HL-60 (cell line): ENCODE measurements at regions not wholly inside any gene's neighbourhood (a gene's known extent, or its start where the extent isn't known, plus 50 kb on each side); places are given as distances from the start of the nearest gene placed in this dataset.

ENCODE experiments used
- DNase-seq, 2 experiments: peaks; one replicate each; pipeline ENCODE4 v3.0.0-alpha.2; 2010 to 2020; ENCODE audit warnings: low read depth in 1 of 2, low spot score in 1 of 2
- H3K27ac ChIP-seq: fragments of 250-450 bp; sonication (Bioruptor Pico); replicated peaks from 2 replicates; pipeline ENCODE4 v1.5.1; 2020; ENCODE audit warnings: mild to moderate bottlenecking, moderate library complexity
- H3K27me3 ChIP-seq: fragments of 250-450 bp; sonication (Bioruptor Pico); 2 replicates; pipeline ENCODE4 v1.5.1; 2021; ENCODE audit warnings: mild to moderate bottlenecking, moderate library complexity; ENCODE audit not compliant: insufficient read depth, poor library complexity, severe bottlenecking
- H3K4me3 ChIP-seq: replicated peaks from 2 replicates; pipeline ENCODE4 v1.5.1; 2011; ENCODE audit warnings: mild to moderate bottlenecking, control low read depth, low read length; ENCODE audit not compliant: insufficient read depth
- CTCF ChIP-seq: IDR thresholded peaks from one replicate; pipeline ENCODE4 v1.5.1; 2011; ENCODE audit warnings: low read length, control low read depth, inconsistent platforms; ENCODE audit not compliant: insufficient read depth
- GABPA ChIP-seq: IDR thresholded peaks from 2 replicates; pipeline ENCODE4 v1.6.1; 2012; ENCODE audit warnings: low read depth
- POLR2AphosphoS5 ChIP-seq: IDR thresholded peaks from 2 replicates; pipeline ENCODE4 v1.6.1; 2012; ENCODE audit warnings: low read depth
- SPI1 ChIP-seq: IDR thresholded peaks from 2 replicates; pipeline ENCODE4 v1.6.1; 2012; ENCODE audit warnings: low read depth, mild to moderate bottlenecking, borderline replicate concordance
- TF ChIP-seq, protein P1 (sequence below): IDR thresholded peaks from 2 replicates; pipeline ENCODE4 v1.6.1; 2012; ENCODE audit warnings: low read depth; ENCODE audit not compliant: insufficient replicate concordance

- Histone ChIP-seq H3K27me3 (no peaks in the 10 kb centered on the region), H3K4me3 (no peak overlapping the region), H3K27ac (peak overlapping the region; percentile 50)
- TF ChIP-seq GABPA (0 out of 2 replicates have a peak, but pooled peaks have one; percentile 18), CTCF (no peak), POLR2AphosphoS5 (no peak), SPI1 (peak; percentile 50; the same call in 1 of the 2 replicates)
- TF ChIP-seq, protein P1, sequence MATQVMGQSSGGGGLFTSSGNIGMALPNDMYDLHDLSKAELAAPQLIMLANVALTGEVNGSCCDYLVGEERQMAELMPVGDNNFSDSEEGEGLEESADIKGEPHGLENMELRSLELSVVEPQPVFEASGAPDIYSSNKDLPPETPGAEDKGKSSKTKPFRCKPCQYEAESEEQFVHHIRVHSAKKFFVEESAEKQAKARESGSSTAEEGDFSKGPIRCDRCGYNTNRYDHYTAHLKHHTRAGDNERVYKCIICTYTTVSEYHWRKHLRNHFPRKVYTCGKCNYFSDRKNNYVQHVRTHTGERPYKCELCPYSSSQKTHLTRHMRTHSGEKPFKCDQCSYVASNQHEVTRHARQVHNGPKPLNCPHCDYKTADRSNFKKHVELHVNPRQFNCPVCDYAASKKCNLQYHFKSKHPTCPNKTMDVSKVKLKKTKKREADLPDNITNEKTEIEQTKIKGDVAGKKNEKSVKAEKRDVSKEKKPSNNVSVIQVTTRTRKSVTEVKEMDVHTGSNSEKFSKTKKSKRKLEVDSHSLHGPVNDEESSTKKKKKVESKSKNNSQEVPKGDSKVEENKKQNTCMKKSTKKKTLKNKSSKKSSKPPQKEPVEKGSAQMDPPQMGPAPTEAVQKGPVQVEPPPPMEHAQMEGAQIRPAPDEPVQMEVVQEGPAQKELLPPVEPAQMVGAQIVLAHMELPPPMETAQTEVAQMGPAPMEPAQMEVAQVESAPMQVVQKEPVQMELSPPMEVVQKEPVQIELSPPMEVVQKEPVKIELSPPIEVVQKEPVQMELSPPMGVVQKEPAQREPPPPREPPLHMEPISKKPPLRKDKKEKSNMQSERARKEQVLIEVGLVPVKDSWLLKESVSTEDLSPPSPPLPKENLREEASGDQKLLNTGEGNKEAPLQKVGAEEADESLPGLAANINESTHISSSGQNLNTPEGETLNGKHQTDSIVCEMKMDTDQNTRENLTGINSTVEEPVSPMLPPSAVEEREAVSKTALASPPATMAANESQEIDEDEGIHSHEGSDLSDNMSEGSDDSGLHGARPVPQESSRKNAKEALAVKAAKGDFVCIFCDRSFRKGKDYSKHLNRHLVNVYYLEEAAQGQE, result no peak
- DNase-seq, result peak in 1 of 2 experiments; percentile 68
Measured at GRCh38 chr11:122319691-122320620, 203.9 kb upstream of the BLID start.

DNA sequence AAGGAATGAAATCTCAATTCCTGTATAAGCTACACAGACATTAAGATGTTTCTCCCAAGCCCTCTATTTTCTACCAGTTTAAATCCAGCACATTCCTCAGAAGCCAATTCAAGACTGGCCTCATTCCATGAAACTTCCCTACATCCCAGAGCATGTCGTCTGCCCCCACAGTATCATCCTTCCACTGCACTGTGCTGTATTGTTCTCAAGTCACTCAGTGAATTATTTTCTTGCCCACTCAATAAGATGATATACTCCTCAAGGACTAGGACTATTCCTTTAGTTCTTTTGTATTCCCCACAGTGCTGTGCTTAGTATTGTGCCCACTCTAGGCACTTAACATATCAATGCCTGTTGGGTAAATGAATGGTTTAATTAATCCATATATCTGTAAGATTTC is 203.1 kb upstream of the BLID start:
- no peak for DNase-seq
- no peak for TF ChIP-seq GABPA
- TF ChIP-seq POLR2AphosphoS5, result no peak
- TF ChIP-seq CTCF, result no peak
- TF ChIP-seq, protein P1, result no peak
- no peak for TF ChIP-seq SPI1
- Histone ChIP-seq H3K27me3 (no peaks in the 10 kb centered on the region), H3K27ac (peak overlapping the region; percentile 50; the same call in 1 of the 2 replicates), H3K4me3 (no peak overlapping the region)

- DNase-seq, result no peak
- no peaks in the 10 kb centered on the region for H3K27me3 ChIP-seq
- H3K4me3 ChIP-seq, result no peak overlapping the region
- no peak for TF ChIP-seq CTCF
- no peak for TF ChIP-seq SPI1
- no peak for TF ChIP-seq POLR2AphosphoS5
- TF ChIP-seq, protein P1, result no peak
- no peak for TF ChIP-seq GABPA
- no peak overlapping the region for H3K27ac ChIP-seq
Measured at GRCh38 chr11:122317305-122317704, 201.3 kb upstream of the BLID start.
